AG09309 (cell line): ENCODE measurements at regions not wholly inside any gene's neighbourhood (a gene's known extent, or its start where the extent isn't known, plus 50 kb on each side); places are given as distances from the start of the nearest gene placed in this dataset.

ENCODE experiments used
- DNase-seq: peaks from one replicate; pipeline ENCODE4 v3.0.0-alpha.2; 2010; ENCODE audit warnings: low read depth
- H3K4me3 ChIP-seq: 2 replicates; pipeline ENCODE4 v1.5.1; 2011; ENCODE audit warnings: mild to moderate bottlenecking, low read depth, low read length, moderate library complexity; ENCODE audit not compliant: control insufficient read depth
- TF ChIP-seq, protein P1 (sequence below): IDR thresholded peaks from 2 replicates; pipeline ENCODE4 v1.5.1; 2011; ENCODE audit warnings: mild to moderate bottlenecking, low read depth, low read length, inconsistent platforms; ENCODE audit not compliant: insufficient read depth, control insufficient read depth; ENCODE audit errors: missing control alignments

DNA sequence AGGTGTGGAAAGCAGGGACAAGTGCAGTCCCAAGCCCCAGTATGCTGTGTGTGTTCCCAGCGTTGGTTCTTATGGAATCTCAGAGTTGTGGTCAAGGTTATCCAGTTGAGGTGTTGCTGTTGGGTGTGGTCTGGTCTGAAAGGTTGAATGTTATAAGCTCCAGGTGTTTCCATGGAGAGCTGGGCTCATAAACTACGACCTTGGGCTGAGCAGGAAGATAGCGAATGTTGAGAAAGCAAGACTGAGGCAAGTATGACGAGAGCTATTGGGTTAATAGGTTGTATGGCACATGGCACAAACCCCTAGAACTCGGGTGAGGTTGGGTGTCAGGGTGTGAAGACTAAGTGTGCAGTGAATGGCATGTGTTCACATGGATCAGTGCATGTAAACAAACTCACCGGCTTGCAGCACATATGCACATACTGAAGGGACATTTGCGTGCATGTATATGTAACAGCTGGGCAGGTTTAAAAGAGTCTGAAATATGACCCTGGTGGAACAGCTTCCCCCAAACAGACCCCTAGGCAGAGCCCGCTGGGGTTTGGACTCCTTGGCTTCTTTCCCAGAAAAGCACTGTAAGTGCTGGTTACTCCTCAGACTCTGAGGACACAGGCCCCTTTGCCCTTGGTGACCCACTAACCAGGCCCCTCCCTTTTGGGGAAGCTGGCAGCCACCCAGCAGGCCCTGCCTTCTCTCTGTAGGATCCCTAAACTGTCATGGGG, 117.5 kb downstream of the NAV1 start:
- TF ChIP-seq, protein P1, sequence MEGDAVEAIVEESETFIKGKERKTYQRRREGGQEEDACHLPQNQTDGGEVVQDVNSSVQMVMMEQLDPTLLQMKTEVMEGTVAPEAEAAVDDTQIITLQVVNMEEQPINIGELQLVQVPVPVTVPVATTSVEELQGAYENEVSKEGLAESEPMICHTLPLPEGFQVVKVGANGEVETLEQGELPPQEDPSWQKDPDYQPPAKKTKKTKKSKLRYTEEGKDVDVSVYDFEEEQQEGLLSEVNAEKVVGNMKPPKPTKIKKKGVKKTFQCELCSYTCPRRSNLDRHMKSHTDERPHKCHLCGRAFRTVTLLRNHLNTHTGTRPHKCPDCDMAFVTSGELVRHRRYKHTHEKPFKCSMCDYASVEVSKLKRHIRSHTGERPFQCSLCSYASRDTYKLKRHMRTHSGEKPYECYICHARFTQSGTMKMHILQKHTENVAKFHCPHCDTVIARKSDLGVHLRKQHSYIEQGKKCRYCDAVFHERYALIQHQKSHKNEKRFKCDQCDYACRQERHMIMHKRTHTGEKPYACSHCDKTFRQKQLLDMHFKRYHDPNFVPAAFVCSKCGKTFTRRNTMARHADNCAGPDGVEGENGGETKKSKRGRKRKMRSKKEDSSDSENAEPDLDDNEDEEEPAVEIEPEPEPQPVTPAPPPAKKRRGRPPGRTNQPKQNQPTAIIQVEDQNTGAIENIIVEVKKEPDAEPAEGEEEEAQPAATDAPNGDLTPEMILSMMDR = no peak
- no peak overlapping the region for H3K4me3 ChIP-seq
- DNase-seq = no peak

DNA sequence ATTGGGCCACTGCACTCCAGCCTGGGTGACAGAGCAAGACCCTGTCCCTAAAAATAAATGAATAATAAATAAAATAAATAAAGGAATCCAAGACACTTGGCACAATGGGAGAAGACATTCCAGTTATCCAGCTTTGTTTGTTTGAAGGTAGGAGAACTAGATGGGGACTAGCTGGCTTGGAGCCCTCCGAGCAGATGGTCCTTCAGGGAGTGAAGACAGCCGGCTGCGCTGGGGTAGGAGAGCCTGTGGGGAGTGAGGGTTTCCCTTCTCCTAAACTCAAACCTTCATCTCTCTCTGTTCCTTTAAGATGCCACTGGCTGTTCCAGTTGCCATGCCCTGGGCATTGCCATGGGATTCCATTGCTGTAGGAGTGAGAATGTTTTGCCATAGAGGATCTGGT, 120.6 kb downstream of the NAV1 start:
- TF ChIP-seq, protein P1 = no peak
- no peak overlapping the region for H3K4me3 ChIP-seq
- DNase-seq = no peak

DNA sequence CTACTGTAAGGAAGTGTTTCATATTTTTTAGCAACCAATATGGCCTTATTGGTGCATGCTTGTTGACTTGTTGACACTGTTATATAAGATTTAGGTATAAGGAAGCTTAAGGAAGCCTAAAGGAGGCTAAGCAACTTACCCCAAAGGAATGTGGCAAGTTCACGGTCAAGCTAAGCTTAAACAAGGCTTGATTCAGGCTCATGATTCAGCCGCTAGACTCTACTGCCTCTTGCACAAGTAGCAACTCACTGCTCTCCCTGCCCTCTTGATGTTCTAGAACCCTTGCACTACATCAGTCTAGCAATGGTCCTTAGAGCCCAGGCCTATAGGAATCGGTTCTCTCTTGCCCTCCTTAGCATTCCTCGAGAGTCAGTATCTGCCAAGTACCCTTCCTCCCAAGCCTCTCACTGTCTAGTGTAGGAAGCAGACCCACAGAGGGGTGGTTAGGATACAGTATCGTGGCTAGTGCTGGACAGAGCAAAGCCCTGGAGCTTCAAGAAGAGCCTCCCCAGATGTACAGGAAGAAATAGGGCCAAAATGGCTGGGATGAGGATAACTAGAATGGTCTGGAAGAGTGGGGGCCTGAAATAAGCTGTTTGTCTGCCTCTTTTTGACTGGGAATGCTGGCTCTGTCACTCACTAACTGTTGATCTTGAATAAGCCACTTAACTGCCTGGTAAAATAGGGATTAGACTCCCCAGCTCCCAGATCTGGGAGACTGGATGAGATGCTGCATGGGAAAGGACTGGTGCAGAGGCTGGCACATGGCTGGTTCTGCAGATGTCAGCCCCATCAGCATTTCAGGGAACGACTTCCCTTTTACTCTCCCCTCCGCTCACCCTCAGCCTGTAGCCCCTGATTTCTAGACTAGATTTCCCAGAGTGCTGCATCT, 122.2 kb downstream of the NAV1 start:
- DNase-seq = no peak

DNA sequence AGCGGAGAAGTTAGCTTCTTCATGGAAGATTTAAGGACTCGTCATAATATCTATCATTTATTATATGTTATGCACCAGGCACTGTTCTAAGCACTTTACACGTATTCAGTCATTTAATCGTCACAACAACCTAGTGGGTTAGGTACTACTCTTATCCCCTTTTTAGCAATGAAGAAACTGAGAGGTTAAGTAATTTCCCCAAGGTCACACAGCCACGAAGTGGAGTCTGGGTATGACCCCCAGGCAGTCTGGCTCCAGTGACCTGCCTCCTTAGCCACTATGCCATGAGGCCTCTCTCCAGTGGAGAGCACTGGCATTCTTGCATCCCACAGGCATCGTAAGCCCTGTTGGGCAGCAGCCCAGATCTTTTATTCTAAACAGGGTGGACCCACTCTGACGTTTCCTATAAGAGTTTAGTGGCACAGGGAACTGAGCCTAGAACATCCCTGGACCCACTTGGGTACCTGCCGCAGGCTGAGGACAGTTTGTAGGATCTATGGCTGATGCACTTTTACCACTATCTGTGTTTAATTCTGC, 123.0 kb downstream of the NAV1 start:
- no peak for DNase-seq
- H3K4me3 ChIP-seq = no peak overlapping the region
- TF ChIP-seq, protein P1 = no peak

More for the DNA sequence above, 122.2 kb downstream of the NAV1 start:
- TF ChIP-seq, protein P1 = no peak
- no peak overlapping the region for H3K4me3 ChIP-seq

DNA sequence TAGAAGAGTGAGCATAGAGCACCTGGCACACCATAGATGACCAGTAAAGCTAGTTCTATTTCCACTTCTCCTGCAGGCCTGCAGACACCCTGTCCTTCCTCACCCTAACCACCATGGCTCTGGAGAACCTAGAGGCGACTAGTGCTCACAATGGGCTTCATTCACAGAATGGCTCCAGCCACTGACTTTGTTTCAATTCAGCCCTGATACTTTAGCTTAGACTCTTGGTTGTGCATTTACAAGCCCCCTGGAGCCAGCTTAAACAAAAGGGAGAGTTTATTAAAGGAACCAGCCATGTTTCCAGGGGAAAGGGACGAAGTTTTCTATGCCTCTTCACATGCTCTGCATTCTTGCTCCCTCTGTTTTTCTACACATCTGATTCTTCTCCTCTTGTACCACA, 123.7 kb downstream of the NAV1 start:
- no peak overlapping the region for H3K4me3 ChIP-seq

DNA sequence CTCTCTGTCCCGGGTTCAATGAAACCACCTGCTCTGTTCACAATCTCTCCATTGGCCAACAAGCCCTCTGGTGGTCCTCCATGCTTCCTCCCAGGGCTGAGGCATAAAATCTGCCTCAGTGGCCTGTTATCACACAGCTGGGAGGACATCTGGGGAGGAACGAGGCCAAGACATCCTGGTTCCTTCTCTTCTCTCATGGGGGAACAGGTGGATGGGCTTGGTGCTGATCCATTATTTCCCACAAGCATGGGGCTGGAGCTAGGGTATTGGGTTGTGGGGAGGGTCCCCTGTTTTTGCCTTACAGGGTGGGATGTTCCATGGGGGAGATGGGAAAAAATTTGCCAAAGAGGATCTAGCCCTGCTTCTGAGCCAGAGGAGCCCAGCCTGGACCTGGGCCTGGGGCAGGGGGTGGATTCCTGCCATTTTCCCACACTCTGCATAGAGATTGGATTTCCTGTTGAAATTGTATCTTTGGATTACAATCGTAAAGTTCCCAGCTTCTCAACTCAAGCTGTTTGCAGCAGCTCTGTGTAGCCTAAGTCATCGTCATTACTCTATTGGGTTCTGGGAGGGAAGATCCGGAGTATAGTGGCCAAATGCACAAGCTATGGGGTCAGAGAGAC, 124.7 kb downstream of the NAV1 start:
- H3K4me3 ChIP-seq = no peak overlapping the region
- TF ChIP-seq, protein P1 = no peak
- no peak for DNase-seq

More for the DNA sequence above, 123.7 kb downstream of the NAV1 start:
- no peak for DNase-seq
- TF ChIP-seq, protein P1 = no peak
